Panc1 (cell line): ENCODE measurements at regions not wholly inside any gene's neighbourhood (a gene's known extent, or its start where the extent isn't known, plus 50 kb on each side); places are given as distances from the start of the nearest gene placed in this dataset.

ENCODE experiments used
- CTCF ChIP-seq: fragments of 450-650 bp; IDR thresholded peaks from 2 replicates; pipeline ENCODE4 v1.5.1; 2017; ENCODE audit warnings: mild to moderate bottlenecking
- POLR2AphosphoS5 ChIP-seq: IDR thresholded peaks from 2 replicates; pipeline ENCODE4 v1.6.1; 2012; ENCODE audit warnings: mild to moderate bottlenecking, low read depth, low read length, moderate library complexity
- REST ChIP-seq, 2 experiments: IDR thresholded peaks; 2 replicates each; pipeline ENCODE4 v1.6.1; 2011 to 2012; ENCODE audit warnings: low read depth in 2 of 2, control low read depth in 1 of 2, low read length in 1 of 2, mild to moderate bottlenecking in 1 of 2, moderate library complexity in 1 of 2; ENCODE audit not compliant: insufficient read depth in 1 of 2

- TF ChIP-seq CTCF = no peak
- no peak for TF ChIP-seq REST (IDR thresholded peaks at IDR 0.05; ENCODE audit: insufficient read depth in 1 of 2, low read depth in 2 of 2, low read length in 1 of 2)
- no peak for TF ChIP-seq POLR2AphosphoS5
Observed at GRCh38 chr18:38413193-38413592, 847.6 kb upstream of the CELF4 start.
